ENCODE measurements at regions not wholly inside any gene's neighbourhood (a gene's known extent, or its start where the extent isn't known, plus 50 kb on each side); places are given as distances from the start of the nearest gene placed in this dataset.

DNA sequence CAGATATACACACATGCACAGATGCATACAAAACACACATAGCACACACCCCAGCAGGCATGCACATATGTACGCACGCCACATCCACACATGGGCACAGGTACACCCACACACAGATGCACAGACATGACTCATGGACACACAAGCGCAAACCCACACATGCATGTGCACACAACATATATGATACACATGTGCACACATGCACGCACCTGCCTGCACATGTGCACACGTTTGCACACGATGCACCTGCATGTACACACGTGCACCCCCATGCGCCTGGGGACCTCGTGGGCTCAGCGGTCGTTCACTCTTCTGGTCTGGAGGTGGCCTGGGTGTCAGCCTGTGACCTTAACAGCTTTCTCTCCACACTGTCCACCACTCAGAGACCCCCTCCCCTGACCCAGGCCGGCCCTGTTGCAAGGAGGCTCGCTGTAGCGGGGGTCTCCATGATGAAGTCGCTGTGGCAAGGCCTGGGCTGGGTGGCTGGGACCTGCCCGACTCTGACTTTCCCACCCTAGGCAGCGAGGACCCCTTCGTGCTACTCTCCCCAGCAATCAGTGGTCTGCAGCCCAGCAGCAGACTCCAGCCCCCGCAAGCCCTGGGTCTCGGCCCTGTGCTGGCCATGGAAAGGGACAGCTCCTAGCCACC, 92.1 kb upstream of the TTC34 start:
- TF ChIP-seq, protein P1, sequence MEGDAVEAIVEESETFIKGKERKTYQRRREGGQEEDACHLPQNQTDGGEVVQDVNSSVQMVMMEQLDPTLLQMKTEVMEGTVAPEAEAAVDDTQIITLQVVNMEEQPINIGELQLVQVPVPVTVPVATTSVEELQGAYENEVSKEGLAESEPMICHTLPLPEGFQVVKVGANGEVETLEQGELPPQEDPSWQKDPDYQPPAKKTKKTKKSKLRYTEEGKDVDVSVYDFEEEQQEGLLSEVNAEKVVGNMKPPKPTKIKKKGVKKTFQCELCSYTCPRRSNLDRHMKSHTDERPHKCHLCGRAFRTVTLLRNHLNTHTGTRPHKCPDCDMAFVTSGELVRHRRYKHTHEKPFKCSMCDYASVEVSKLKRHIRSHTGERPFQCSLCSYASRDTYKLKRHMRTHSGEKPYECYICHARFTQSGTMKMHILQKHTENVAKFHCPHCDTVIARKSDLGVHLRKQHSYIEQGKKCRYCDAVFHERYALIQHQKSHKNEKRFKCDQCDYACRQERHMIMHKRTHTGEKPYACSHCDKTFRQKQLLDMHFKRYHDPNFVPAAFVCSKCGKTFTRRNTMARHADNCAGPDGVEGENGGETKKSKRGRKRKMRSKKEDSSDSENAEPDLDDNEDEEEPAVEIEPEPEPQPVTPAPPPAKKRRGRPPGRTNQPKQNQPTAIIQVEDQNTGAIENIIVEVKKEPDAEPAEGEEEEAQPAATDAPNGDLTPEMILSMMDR (conservative IDR thresholded peaks at IDR 0.05; ENCODE audit: low read length), result no peak
- TF ChIP-seq EZH2phosphoT487 (IDR thresholded peaks at IDR 0.05; ENCODE audit: borderline replicate concordance, low read depth, low read length), result no peak
